Omental fat pad (tissue), 3 donors: ENCODE measurements at regions not wholly inside any gene's neighbourhood (a gene's known extent, or its start where the extent isn't known, plus 50 kb on each side); places are given as distances from the start of the nearest gene placed in this dataset.

Experiments
- ATAC-seq: fragments of 150-250 bp; one replicate; pipeline ENCODE4 v1.9.1; 2016; ENCODE audit warnings: mild to moderate bottlenecking, moderate library complexity; ENCODE audit not compliant: low FRiP score
- DNase-seq: peaks from one replicate; pipeline ENCODE4 v3.0.0-alpha.2; 2019; ENCODE audit warnings: low spot score
- TF ChIP-seq, protein P1 (sequence below), 3 donors: fragments of 450-650 bp; IDR thresholded peaks; one replicate each; pipeline ENCODE4 v1.5.1; 2016 to 2017; ENCODE audit warnings: antibody characterized with exemption in 3 of 3, mild to moderate bottlenecking in 3 of 3, moderate library complexity in 2 of 3

DNA sequence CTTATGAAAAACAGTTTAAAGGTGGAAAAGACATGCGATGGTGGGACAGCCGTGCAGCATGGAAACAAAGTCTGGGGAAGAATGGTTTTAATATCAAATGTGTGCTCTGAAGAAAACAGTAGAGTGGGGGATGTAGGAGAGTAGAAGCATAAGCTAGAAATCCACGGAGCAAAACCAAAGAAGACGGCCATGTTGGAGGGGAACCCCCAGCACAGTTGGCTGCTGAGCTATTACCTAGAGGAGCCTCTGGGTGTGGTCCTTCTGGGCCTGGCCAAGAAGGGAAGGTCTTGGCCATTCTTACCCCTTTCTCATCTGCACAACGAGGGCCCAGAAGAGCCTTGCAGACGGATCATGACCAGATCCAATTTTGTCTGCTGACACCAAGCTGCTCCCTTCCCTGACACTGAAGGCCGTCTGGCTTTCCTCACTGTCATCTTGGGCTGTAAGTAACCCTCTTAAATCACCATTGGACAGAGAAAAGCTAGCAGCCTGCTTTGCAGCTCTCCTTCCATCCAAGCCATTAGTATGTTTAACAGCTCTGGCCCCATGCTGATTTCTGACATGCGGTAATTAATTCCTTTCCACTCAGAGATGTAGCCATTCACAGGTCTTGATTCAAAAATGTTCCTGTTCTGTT, 189.5 kb downstream of the SEC61B start:
- DNase-seq = no peak
- TF ChIP-seq, protein P1, sequence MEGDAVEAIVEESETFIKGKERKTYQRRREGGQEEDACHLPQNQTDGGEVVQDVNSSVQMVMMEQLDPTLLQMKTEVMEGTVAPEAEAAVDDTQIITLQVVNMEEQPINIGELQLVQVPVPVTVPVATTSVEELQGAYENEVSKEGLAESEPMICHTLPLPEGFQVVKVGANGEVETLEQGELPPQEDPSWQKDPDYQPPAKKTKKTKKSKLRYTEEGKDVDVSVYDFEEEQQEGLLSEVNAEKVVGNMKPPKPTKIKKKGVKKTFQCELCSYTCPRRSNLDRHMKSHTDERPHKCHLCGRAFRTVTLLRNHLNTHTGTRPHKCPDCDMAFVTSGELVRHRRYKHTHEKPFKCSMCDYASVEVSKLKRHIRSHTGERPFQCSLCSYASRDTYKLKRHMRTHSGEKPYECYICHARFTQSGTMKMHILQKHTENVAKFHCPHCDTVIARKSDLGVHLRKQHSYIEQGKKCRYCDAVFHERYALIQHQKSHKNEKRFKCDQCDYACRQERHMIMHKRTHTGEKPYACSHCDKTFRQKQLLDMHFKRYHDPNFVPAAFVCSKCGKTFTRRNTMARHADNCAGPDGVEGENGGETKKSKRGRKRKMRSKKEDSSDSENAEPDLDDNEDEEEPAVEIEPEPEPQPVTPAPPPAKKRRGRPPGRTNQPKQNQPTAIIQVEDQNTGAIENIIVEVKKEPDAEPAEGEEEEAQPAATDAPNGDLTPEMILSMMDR (IDR thresholded peaks at IDR 0.05) = no peak
- ATAC-seq = no peak

DNA sequence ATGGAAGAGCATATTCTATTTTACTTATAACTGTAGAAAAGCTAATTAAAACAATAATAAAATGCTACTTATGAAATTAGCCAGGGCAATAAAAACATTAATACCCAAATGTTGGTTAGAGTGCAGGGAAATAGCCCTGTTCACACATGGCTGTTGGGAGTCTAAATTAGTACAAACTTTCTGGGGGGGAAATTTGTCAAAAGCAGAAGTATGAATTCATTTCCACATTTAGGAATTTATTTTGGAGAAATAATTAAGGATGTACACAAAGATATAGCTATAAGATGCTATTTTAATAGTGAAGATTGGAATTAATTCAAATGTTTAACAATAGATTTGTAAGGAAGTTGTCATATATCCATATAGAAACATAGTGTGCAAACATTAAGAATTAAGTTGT, 190.5 kb downstream of the SEC61B start:
- ATAC-seq (no peak), DNase-seq (no peak)
- TF ChIP-seq, protein P1 (IDR thresholded peaks at IDR 0.05) = no peak

DNA sequence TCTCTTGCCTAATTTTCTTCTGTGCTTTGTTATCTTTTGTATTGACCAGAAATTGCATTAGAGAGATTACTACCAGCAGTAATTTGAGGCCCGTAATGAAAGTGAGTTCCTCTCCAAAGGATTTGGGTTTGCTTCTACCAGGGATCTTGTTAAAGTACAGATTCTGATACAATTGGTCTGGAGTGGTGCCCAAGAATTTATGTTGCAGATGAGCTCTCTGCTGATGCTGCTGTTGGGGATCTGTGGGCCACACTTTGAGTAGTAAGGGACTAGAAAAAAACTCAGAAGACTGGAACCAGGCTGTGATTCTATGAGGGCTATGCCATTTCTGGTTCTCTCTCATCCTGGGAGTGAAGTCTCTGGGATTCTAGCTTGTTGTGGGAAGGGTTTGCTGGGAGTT, 192.2 kb downstream of the SEC61B start:
- ATAC-seq (no peak), DNase-seq (no peak)
- TF ChIP-seq, protein P1 (IDR thresholded peaks at IDR 0.05) = no peak

DNA sequence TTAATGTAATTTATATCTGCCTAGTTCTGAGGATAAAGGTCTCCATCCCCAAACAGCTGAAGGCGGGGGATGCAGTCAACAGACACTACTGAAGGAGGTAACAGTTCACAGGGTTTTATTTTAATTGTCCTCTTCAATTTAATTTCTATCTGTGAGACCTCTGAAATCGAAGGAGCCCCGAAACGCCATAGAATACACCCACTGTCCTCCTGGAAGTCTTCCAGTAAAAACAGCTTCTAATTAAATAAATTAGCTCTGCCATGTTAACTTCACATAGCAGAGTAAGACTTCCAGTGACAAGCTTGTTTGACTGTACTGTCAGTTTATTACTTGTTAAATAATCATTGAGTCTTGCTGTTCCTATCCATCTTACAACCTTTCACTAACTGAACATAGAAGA, 193.5 kb downstream of the SEC61B start:
- TF ChIP-seq, protein P1 (IDR thresholded peaks at IDR 0.05) = no peak
- ATAC-seq = no peak
- DNase-seq = no peak

DNA sequence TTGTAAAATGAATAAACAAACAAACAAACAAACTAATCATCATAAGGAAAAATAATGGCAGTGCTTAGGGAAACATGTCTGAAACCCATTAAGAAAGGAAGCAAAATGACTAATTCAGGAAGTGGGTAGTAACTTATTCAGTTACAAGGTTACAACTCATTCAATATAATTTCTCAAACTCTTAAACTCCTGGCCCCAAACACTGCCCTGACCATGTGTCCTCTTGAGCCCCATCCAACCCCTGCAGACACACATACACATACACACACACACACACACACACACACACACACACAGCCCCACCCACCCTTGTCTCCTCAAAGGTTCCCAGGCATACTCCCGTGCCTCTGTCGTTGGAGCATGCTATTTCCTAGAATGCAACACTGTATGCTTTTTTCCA, 193.9 kb downstream of the SEC61B start:
- DNase-seq = no peak
- TF ChIP-seq, protein P1 (IDR thresholded peaks at IDR 0.05) = no peak
- ATAC-seq = no peak

DNA sequence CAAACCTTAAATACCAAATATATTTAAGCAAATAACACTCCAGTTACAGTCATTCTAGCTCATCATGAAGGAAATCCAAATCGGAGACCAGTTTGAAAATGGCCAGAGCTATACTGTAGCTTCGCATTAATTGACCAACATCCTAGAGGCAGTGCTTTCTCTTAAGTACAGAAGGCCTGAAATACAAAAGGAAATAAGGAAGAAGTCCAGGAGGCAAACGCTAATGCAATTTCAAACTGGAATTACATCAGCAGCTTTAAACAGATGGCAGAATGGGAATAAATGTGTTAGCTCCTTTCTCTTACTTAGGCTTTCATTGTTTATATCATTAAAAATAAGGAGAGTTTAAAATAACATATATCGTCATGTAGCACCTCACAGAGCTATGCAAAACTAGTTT, 197.0 kb downstream of the SEC61B start:
- ATAC-seq (no peak), DNase-seq (no peak)
- TF ChIP-seq, protein P1 (IDR thresholded peaks at IDR 0.05) = no peak

DNA sequence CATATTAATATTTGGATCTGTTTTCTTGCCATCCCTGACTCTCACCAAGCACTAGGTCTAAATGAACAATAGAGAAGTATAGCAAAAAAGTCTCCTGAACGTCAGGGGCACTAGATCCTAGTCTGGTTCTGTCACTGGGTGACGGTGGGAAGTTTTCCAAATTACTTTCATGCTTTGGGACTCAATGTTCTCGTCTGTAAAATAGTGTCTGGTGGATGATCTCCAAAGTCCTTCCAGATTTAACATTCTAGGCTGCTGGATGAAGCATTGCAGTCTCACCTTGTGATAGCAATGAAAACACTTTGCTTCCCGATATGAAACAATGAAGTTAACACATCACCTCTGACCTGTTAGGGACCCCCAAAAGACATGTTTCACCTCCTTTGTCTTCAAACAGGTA, 199.3 kb downstream of the SEC61B start:
- no peak for ATAC-seq
- TF ChIP-seq, protein P1 (IDR thresholded peaks at IDR 0.05) = no peak

More for the DNA sequence above, 199.3 kb downstream of the SEC61B start:
- DNase-seq = no peak
